ENCODE measurements at regions not wholly inside any gene's neighbourhood (a gene's known extent, or its start where the extent isn't known, plus 50 kb on each side); places are given as distances from the start of the nearest gene placed in this dataset.

DNA sequence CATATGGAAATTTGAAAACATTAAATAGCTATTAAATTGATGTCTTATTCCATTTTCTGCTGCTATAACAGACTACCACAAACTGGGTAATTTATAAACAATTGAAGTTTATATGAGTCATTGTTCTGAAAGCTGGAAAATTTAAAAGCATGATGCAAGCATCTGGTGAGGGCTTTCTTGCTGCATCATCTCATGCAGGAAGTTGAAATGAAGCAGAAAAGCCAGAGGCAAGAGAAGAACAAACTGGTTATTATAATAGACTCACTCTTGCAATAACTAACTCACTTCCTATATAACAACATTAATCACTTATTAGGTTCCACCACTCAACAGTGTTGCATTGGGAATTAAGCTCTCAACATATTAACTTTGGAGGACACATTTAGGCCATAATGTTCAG is 1277.4 kb downstream of the LRFN5 start:
- TF ChIP-seq, protein P1, sequence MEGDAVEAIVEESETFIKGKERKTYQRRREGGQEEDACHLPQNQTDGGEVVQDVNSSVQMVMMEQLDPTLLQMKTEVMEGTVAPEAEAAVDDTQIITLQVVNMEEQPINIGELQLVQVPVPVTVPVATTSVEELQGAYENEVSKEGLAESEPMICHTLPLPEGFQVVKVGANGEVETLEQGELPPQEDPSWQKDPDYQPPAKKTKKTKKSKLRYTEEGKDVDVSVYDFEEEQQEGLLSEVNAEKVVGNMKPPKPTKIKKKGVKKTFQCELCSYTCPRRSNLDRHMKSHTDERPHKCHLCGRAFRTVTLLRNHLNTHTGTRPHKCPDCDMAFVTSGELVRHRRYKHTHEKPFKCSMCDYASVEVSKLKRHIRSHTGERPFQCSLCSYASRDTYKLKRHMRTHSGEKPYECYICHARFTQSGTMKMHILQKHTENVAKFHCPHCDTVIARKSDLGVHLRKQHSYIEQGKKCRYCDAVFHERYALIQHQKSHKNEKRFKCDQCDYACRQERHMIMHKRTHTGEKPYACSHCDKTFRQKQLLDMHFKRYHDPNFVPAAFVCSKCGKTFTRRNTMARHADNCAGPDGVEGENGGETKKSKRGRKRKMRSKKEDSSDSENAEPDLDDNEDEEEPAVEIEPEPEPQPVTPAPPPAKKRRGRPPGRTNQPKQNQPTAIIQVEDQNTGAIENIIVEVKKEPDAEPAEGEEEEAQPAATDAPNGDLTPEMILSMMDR (conservative IDR thresholded peaks at IDR 0.05 in 1 of 2, IDR thresholded peaks at IDR 0.05 in 1 of 2; ENCODE audit: low read depth in 1 of 2, low read length in 2 of 2) = no peak
- no peak for TF ChIP-seq EZH2 (IDR thresholded peaks at IDR 0.05; ENCODE audit: low read length, missing control alignments)
